Common myeloid progenitor, CD34-positive (primary cell): ENCODE measurements at regions not wholly inside any gene's neighbourhood (a gene's known extent, or its start where the extent isn't known, plus 50 kb on each side); places are given as distances from the start of the nearest gene placed in this dataset.
"Not testable (repeated sequence)": the region's sequence is repeated elsewhere in the genome, so short reads cannot be mapped to it uniquely, and the experiment has no call there.

ENCODE experiments used
- CTCF ChIA-PET: fragments of 350-600 bp; sonication (Branson Sonifier 250); formaldehyde crosslinking; loops from one replicate; lab custom pipeline; 2021; ENCODE audit warnings: antibody characterized with exemption; lab: Charles Lee
- POLR2A ChIA-PET: fragments of 350-600 bp; sonication (Branson Sonifier 250); formaldehyde crosslinking; loops from one replicate; lab custom pipeline; 2021; ENCODE audit warnings: antibody characterized with exemption; lab: Charles Lee
- DNase-seq, 3 donors: peaks; one replicate each; pipeline versions ENCODE4 v3.0.0 to v3.0.0-alpha.2; 2013
- H3K27ac ChIP-seq, 2 experiments: 1 replicate in 1 of 2; 2 replicates in 1 of 2; pipeline ENCODE4 v1.7.0; 2013; ENCODE audit warnings: inconsistent platforms in 2 of 2, low read length in 2 of 2, mild to moderate bottlenecking in 2 of 2, low read depth in 1 of 2, moderate library complexity in 1 of 2; ENCODE audit not compliant: severe bottlenecking in 2 of 2, insufficient read depth in 1 of 2, poor library complexity in 1 of 2
- H3K27me3 ChIP-seq, 5 experiments: replicated peaks in 2 of 5; 1 replicate in 3 of 5; 2 replicates in 2 of 5; pipeline versions ENCODE4 v1.6.1 to v1.7.0; 2013; ENCODE audit warnings: low read length in 4 of 5, mild to moderate bottlenecking in 2 of 5, moderate library complexity in 2 of 5, inconsistent platforms in 1 of 5; ENCODE audit not compliant: insufficient read depth in 5 of 5, control insufficient read depth in 4 of 5
- H3K36me3 ChIP-seq, 4 experiments: 1 replicate in 2 of 4; 2 replicates in 2 of 4; pipeline versions ENCODE4 v1.6.1 to v1.7.0; 2013; ENCODE audit warnings: low read length in 3 of 4, control low read depth in 1 of 4, mild to moderate bottlenecking in 1 of 4; ENCODE audit not compliant: control insufficient read depth in 4 of 4, insufficient read depth in 4 of 4
- H3K4me1 ChIP-seq, 4 experiments: 1 replicate in 3 of 4; 2 replicates in 1 of 4; pipeline versions ENCODE4 v1.6.1 to v1.7.1; 2013; ENCODE audit warnings: low read length in 3 of 4, mild to moderate bottlenecking in 3 of 4, control low read depth in 1 of 4, inconsistent platforms in 1 of 4, moderate library complexity in 1 of 4; ENCODE audit not compliant: control insufficient read depth in 4 of 4, insufficient read depth in 4 of 4; ENCODE audit errors: control extremely low read depth in 1 of 4
- H3K4me3 ChIP-seq, 7 experiments: 1 replicate in 4 of 7; 2 replicates in 3 of 7; pipeline versions ENCODE4 v1.5.1 to v1.7.0; 2013; ENCODE audit warnings: mild to moderate bottlenecking in 7 of 7, low read length in 6 of 7, moderate library complexity in 6 of 7, inconsistent platforms in 2 of 7, low read depth in 2 of 7, control low read depth in 1 of 7; ENCODE audit not compliant: insufficient read depth in 4 of 7, control insufficient read depth in 1 of 7; ENCODE audit errors: extremely low read depth in 1 of 7
- H3K9me3 ChIP-seq, 5 experiments: 1 replicate in 4 of 5; 2 replicates in 1 of 5; pipeline versions ENCODE4 v1.6.1 to v1.7.1; 2013; ENCODE audit warnings: low read length in 4 of 5, mild to moderate bottlenecking in 2 of 5, inconsistent platforms in 1 of 5, low read depth in 1 of 5, moderate library complexity in 1 of 5; ENCODE audit not compliant: control insufficient read depth in 4 of 5, insufficient read depth in 2 of 5; ENCODE audit errors: control extremely low read depth in 1 of 5
- WGBS: methylation state at CpG from one replicate; pipeline ENCODE4 v1.1.5; 2013; ENCODE audit not compliant: insufficient coverage; 5-methylcytosine and 5-hydroxymethylcytosine counted together

- POLR2A ChIA-PET, H3K4me1 ChIP-seq, H3K4me3 ChIP-seq, H3K27me3 ChIP-seq, DNase-seq, H3K36me3 ChIP-seq, H3K9me3 ChIP-seq, H3K27ac ChIP-seq: not testable (repeated sequence)
- WGBS = 100% methylated on average over 1 of the region's 12 CpGs
- CTCF ChIA-PET = interaction anchor here (0.7 to 1.2 kb wide), 2 partner anchors 96 to 243 kb away, joined by 3 read pairs; no protein-coding TSS in a partner anchor
These were observed 82.6 kb upstream of the RUBCNL start for GRCh38 chr13:46469699-46470098.

GRCh38 chr13:46468570-46469463 is 81.8 kb upstream of the RUBCNL start:
- no peak overlapping the region for H3K27ac ChIP-seq
- H3K4me3 ChIP-seq = no peak overlapping the region
- DNase-seq = peak; percentile 20 to 70 (median 56)
- no CpG with 5 or more reads among the region's 2 CpGs for WGBS
- no peaks in the 10 kb centered on the region for H3K9me3 ChIP-seq
- H3K36me3 ChIP-seq = no peaks in the 10 kb centered on the region
- no peaks in the 10 kb centered on the region for H3K27me3 ChIP-seq
- CTCF ChIA-PET = interaction anchor here (0.7 to 1.3 kb wide), 3 partner anchors 51 to 242 kb away, joined by 3 read pairs; no protein-coding TSS in a partner anchor
- peaks cover 2 to 6% (median 5%) of the 10 kb centered on the region in 4 experiments for H3K4me1 ChIP-seq
- POLR2A ChIA-PET = no interaction called here

GRCh38 chr13:46467694-46468093 is 80.6 kb upstream of the RUBCNL start:
- H3K9me3 ChIP-seq, POLR2A ChIA-PET, H3K27me3 ChIP-seq, CTCF ChIA-PET, H3K4me1 ChIP-seq, H3K27ac ChIP-seq, H3K36me3 ChIP-seq, H3K4me3 ChIP-seq, DNase-seq: not testable (repeated sequence)
- 100% methylated on average over 6 of the region's 10 CpGs for WGBS

- H3K27me3 ChIP-seq, CTCF ChIA-PET, H3K27ac ChIP-seq, POLR2A ChIA-PET, DNase-seq, H3K9me3 ChIP-seq, H3K4me3 ChIP-seq, H3K36me3 ChIP-seq, H3K4me1 ChIP-seq: not testable (repeated sequence)
- 87% methylated on average over 7 of the region's 7 CpGs for WGBS
These were observed 79.0 kb upstream of the RUBCNL start for GRCh38 chr13:46466074-46466473.

GRCh38 chr13:46463719-46464118 is 76.7 kb upstream of the RUBCNL start:
- 93% methylated on average over 8 of the region's 23 CpGs for WGBS
- peaks cover 0 to under 1% (median under 1%) of the 10 kb centered on the region in 4 experiments for H3K4me1 ChIP-seq

GRCh38 chr13:46460223-46460622 is 73.2 kb upstream of the RUBCNL start:
- WGBS = 83% methylated on average over 2 of the region's 4 CpGs
- H3K4me1 ChIP-seq, POLR2A ChIA-PET: not testable (repeated sequence)

More at GRCh38 chr13:46463719-46464118, 76.7 kb upstream of the RUBCNL start:
- Histone ChIP-seq H3K9me3 (no peaks in the 10 kb centered on the region), H3K27me3 (no peaks in the 10 kb centered on the region), H3K4me3 (no peak overlapping the region), H3K36me3 (no peaks in the 10 kb centered on the region), H3K27ac (no peak overlapping the region)
- no peak for DNase-seq
- ChIA-PET POLR2A (no interaction called here), CTCF (no interaction called here)

GRCh38 chr13:46457255-46457654 is 70.2 kb upstream of the RUBCNL start:
- H3K27me3 ChIP-seq, H3K36me3 ChIP-seq, POLR2A ChIA-PET, H3K27ac ChIP-seq, H3K4me3 ChIP-seq, DNase-seq, H3K4me1 ChIP-seq, CTCF ChIA-PET, H3K9me3 ChIP-seq: not testable (repeated sequence)
- whole genome bisulfite sequencing = no CpG with 5 or more reads among the region's 2 CpGs

More at GRCh38 chr13:46460223-46460622, 73.2 kb upstream of the RUBCNL start:
- H3K36me3 ChIP-seq, H3K27ac ChIP-seq, DNase-seq, H3K9me3 ChIP-seq, H3K27me3 ChIP-seq, H3K4me3 ChIP-seq, CTCF ChIA-PET: not testable (repeated sequence)
